GM21528 (cell line): ENCODE measurements at regions not wholly inside any gene's neighbourhood (a gene's known extent, or its start where the extent isn't known, plus 50 kb on each side); places are given as distances from the start of the nearest gene placed in this dataset.
"Not testable (repeated sequence)": the region's sequence is repeated elsewhere in the genome, so short reads cannot be mapped to it uniquely, and the experiment has no call there.

Source experiments
- ATAC-seq: cut with Tn5 transposase; IDR thresholded peaks from one replicate; pipeline ENCODE4 v1.9.1; 2021; ENCODE audit warnings: mild to moderate bottlenecking, moderate library complexity; ENCODE audit not compliant: unreplicated experiment, low FRiP score

DNA sequence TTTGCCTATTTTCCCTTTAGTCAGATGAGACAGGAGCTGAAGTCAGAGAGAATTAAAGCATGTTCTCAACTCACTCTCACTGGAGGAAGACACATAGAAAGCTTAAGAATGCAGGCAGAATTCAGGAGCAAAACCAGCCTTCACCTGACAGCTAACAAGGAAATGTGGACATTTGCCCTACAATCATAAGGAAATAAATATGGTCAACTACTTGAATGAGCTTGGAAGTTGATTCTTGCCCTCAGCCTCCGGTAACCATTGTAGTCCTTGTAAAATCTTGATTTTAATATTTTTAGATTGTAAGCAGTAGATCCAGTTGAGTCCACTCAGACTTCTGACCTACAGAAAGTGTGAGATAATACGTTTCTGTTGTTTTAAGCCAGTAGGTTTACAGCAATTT, 752.5 kb upstream of the ZWINT start:
- no peak for ATAC-seq

DNA sequence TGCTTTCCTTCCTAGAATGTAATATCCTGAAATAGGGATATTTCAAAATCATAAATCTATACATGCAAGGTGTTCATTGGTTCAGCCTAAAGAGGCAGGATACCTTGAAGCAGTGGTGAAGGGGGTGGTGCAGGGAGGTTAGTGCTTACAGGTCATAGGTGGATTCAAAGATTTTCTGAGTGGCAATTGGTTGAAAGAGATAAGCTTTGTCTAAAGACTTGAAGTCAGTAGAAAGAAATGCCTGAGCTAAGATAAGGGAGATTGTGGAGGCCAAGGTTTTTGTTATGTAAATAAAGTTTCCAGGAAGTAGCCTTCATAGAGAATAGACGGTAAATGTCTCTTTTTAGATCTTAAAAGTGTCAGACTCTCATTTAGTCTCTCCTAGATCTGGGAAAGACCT, 741.2 kb upstream of the ZWINT start:
- ATAC-seq = no peak

DNA sequence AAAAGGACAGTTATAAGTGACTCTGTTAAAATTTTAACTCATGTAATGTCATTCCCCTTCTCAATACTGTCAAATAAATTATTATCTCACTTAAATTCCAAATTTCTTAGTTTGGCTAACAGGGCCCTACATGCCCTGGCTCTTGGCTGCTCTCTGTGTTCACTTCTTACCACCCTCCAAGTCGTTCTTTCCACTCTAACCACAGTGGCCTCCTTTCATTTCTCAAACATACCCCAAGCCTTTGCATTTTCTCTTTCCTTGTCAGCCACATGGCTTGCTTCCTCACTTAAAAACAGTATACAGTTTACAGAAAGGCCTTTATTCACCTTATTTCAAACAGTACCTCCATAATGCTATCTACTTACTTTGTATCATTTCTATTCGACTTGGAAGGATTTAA, 737.1 kb upstream of the ZWINT start:
- no peak for ATAC-seq

DNA sequence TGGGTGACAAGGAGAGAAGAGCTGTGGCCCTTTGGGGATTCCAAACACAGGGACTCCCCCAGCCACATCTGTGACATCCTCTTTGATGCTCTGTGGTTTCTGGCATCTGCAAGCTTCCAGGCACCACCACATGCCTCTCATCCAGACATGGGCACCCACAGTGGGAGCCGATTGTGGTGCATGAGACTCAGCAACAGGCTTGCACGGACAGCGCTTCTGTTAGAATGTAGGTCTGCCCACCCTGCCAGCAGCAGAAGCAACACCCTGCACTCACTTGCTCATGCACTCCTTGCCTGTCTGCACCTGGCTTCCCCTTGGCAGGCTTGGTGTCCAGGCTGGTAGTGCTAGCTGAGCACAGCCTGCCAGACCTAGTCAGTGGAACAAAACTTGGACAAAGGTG, 735.0 kb upstream of the ZWINT start:
- ATAC-seq = no peak

DNA sequence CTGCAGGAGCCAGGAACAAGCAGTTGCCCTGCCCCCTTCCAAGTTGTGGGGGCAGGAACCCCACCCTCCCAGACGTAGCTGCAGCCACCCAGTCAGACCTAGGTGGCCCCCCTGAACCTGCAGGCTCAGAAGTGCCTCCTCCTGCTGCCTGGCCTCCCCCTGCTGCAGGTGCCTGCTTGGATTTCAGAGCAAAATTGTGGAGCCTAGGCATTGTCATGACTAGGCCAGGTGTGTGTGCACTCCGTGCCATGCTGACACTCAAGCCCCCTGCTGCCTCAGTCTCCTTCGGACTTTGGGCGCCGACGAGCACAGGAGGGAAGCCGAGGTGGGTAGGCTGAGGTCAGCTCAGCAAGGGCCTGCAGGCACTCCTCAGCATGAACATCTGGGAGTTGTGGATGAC, 733.9 kb upstream of the ZWINT start:
- no peak for ATAC-seq

DNA sequence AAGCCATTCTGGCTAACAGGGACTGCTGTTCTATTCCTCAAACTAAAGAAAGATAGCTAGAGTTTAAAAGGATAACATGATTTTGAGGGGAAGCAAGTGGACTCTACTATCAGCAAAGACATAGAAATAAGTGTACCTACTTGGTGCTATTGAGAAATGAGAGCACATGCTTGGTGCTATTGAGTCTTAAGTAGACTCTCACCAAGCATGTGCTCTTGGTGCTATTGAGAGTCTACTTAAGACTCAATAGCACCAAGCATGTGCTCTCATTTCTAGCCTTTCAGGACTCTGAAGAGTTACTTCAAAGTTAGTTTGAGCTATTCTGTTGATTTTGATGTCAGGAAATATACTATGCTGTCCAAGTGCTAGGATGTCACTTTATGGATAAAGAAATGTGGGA, 733.0 kb upstream of the ZWINT start:
- ATAC-seq = no peak

DNA sequence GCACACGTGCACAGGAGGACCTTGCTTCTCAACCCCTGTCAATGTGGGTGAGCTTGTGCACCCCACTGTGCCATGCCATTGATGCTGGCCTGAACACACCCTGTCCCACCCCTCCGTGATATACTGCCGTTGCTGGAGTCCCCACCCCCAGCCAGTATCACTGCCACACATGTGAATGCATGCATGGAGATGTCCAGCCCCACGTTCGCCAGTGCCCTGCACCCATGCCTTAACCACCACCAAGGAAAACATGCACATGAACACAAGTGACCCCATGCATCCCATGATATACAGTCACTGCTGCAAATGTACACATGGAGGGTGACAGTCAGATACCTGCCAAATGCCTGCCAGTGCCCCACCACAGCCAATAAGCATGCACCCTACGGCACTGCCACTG, 692.5 kb upstream of the ZWINT start:
- no peak for ATAC-seq

DNA sequence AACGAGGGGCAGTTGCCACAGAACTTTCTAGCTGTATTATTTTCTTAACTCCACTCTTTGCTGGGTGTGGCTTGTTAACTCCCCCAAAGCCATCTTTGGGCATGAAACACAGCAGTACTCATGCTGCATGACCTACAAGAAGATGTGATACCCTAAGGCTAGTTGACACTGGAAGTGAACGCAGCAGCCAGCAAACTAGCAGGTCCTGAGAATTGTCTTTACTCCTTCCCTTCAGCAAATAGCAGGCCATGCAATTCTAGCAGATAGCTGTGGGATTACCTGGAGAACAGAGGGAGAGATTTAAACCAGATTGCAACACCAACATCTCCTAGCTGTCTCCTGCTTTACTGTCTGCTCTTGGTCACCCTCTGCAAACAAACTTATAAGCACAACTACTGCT, 688.0 kb upstream of the ZWINT start:
- no peak for ATAC-seq

DNA sequence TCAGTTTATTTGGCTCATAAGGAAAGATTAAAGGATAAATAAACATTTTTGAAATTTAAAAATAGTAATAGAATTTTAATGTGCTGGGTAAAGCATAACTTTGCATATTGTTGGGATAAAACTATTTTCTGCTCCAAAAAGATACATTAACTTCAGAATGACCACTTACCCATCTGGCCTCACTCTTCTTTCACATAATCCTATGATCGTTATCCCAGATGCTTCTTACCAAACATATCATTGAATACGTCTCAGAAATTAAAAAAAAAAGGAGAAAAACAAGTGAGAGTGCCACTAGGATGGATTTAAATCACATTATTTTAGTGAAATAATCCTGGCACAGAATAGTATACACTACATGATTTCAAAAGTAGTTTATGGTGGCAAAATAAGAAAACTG, 677.5 kb upstream of the ZWINT start:
- ATAC-seq = no peak

DNA sequence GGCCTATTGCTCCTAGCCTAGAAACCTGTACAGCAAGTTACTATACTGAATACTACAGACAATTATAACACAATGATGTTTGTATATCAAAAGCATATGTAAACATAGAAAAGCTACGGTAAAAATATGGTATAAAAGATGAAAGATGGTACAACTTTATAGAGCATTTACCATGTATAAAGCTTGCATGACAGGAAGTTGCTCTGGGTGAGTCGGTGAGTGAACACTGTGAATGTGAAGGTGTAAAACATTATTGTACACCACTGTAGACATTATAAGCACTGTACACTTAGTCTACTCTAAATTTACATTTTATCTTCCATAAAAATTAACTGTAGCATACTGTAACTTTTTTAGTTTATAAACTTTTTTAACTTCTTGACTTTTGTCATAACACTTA, 674.3 kb upstream of the ZWINT start:
- ATAC-seq = no peak

DNA sequence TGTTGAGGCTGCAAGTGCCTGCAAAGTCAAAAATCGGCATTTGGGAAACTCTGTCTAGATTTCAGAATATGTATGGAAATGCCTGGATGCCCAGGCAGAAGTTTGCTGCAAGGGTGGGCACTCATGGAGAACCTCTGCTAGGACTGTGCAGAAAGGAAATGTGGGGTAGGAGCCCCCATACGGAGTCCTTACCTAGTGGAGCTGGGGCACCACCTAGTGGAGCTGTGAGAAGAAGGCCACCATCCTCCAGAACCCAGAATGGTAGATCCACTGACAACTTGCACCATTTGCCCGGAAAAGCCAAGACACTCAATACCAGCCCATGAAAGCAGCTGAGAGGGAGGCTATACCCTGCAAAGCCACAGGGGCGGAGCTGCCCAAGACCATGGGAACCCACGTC, 671.2 kb upstream of the ZWINT start:
- ATAC-seq = not testable (repeated sequence)

DNA sequence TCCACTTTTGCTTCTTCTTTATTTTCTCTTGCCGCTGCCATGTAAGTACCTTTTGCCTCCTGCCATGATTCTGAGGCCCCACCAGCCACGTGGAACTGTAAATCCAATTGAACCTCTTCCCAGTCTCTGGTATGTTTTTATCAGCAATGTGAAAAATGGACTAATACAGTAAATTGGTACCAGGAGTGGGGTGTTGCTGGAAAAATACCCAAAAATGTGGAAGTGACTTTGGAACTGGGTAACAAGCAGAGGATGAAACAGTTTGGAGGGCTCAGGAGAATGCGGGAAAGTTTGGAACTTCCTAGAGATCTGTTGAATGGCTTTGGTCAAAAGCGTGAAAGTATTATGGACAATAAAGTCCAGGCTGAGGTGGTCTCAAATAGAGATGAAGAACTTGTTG, 670.3 kb upstream of the ZWINT start:
- ATAC-seq = no peak

DNA sequence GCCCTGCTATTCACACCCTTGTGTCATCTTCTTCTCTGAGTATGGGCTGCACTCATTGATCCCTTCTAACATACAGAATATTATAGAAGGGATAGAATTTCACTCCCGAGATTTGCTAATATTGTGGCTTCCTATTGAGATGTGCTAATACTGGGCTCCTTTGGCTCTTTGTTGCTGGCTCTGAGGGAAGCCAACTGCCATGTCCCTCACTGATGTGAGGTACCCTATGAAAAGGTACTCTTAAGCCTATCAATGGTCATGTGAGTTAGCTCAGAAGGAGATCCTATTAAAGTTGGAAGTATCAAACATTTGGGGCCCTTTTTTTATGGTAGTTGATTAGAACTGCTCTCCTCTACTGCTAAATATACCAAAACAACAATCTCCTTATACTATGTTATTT, 665.2 kb upstream of the ZWINT start:
- ATAC-seq = no peak

DNA sequence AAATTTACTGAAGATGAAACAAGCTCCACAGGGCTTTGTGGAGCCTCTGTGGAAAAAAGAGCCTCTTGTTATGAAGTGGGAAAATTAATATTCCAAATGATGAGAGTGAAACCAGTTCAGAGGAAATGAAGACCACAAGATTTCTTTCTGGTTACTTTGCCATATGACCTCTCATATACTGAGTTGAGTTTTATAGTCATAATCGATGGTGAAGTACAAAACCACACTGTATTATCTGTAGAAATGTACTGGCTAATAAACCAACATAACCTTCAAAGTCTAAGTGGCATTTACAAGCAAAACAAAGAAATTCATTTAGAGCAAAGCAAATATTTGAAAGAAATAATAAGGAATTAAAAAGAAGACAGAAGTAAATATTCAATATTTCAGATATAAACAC, 662.6 kb upstream of the ZWINT start:
- no peak for ATAC-seq

DNA sequence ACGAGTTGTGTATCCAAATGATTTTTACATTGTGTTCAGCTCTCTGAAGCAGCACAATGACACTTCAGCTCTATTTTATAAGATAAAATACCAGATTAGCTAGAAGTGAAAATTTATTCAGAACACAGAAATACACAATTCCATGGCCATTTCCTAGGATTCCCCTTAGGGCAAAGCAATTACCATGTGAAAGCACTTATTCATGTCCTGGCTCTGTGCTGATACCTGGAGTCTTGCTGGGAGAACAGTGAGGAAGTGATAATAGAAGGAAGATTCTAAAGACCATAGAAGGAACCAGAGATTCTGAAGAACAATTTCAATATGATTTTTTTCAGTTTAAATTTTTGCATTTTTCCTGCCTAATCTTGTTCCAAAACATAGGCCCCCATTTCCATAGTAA, 657.4 kb upstream of the ZWINT start:
- no peak for ATAC-seq

DNA sequence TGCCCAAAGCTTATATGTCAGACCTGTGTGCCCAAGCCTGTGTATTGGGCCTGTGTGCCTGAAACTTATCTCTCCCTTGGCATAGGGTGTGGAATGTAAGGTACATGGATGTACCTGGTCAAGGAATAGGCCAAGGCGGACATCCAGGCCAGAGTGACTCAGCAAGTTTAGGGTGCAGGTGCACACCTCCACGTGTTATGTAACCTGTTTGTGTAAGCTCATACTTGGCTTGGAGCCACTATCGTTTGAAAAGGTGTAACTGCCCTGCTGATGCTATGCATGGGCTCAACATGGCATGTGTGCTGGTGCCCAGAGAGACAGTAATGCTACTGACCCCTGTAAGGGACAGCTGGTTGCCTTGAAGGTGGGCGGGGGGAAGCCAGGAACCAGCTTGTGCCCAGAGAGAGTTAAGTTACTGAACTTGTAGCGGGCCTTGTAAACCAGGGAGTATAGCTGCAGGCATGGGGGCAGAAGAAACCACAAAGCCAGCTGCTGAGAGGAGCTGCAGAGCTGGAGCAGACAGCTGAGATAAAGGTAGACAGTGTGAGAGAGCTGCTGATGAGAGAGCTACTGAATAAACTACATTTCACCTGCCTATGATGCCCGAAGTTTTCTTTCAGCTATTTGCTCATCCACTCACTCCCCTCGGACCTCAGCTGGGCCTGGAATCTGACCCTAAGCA, 656.4 kb upstream of the ZWINT start:
- ATAC-seq = no peak

DNA sequence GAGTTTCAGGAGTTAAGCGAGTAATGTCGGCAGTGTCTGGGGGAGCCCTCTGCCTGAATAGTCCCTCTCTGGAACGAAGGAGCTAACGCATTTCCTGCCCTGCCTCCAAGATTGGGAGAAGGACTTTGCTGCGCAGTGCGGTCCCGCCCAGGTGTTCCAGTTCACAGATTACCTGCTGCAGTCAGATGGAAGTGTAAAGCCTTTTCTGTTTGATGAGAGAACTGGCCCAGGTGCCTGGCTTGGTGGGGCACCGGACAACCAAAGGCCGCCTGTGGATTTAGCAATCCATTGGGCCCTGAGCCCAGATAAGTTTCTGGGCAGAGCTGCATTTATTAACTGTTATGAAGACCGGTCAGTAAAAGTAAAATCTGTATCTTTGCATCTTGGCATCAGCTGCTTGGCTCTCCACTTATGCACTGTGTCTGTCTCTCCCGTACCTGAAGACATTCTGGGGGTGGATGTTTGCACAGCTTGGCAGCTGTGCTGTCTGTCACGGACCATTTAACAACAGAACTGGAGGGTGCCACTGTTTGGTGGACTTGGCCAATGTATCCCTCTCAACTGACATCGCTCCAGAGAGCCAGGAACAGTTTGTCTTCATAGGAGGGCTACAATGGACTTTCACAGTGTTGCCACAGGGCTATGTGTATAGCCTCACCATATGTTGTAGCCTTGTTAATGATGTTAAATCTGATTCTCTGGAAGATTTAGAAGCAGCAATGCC, 654.7 kb upstream of the ZWINT start:
- ATAC-seq = no peak

DNA sequence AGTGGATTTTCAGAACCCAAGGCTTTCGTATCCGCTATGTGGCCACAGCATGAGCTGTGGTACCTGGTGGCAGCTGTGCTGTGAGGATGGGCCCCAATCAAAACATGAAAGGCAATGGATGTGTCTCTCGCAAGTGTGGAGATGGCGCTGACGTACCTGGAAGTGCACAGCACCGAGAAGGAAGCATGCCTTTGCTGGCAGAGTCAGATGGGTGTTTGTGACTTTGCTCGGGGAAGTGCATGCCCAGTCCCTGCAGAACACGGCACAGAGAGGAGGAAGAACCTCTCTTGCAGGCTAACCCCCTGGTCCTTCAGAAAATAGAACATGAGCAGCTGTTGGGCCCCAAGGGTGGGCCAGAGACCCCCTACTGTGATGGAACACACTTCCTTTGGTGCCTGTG, 654.1 kb upstream of the ZWINT start:
- ATAC-seq = no peak

DNA sequence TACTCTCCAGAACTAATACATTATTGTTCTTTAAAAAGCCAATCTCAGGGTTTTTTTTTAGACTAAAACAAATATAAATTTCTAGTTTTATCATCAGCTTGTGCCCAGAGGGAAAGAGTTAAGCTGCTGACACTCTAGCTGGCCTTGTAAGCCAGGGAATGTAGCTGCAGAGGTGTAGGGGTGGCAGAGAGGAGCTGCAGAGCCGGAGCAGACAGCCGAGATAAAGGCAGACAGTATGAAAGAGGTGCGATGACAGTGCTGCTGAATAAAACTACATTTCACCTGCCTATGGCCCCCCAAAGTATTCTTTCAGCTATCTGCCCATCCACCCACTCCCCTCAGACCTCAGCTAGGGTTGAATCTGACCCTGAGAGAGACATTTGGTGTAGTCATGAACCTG, 653.7 kb upstream of the ZWINT start:
- ATAC-seq = no peak

DNA sequence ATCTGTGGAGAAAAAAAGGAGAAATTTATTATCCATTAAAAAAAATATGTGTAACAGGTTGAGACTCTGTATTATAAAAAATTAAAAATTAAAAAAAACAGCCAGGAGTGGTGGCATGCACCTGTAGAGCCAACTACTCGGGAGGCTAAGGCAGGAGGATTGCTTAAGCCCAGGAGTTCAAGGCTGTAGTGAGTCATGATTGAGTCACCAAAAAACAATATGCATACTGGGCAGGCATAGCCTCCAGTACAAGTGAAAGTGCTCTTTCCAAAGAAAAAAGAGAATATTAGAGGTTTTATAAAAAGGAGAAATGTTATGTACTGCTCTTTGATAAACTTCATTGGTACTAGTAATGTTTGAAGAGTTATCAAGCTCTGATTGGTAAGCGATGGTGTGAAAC, 647.1 kb upstream of the ZWINT start:
- no peak for ATAC-seq

DNA sequence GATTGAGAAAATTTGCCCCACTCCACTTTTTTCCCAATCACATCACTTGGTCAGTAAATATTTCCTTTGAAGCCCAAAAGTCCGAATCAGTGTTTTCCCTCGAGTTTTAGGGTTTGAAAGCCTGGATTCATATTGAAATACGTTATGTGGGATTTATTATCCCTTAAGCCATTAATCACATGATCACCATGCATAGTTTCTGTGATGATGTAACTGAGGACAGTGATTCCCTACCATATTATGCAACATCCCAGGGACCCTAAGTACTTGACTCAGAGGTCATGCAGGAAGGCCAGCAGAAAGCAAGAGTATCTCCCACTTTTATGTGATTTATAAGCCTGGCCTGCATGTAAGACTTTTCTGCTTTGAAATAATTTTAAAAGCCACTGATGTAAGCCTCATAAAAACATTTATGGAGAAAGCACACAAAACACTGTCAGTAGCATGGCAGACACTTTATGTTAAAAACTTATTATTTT, 630.6 kb upstream of the ZWINT start:
- no peak for ATAC-seq

DNA sequence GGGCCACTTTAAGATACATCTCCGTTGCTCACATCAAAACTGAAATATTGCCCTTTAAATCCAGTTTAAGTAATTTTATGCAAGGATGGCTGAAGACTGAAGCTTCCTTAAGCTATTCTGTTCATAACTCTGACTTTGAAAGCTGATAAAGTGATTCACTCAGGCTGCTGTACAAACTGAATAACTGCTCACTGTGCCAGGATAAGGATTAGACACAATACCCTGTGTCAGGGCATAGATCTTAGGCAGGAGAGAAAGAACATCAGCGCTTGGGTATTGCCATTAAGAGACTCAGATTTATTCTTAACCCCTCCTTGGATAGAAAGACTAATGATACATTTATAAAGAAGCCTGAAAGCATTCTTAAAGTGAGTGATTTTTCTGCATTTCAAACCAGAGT, 614.5 kb upstream of the ZWINT start:
- ATAC-seq = no peak
